BLaER1 treated with 17β-estradiol and CSF1 and Interleukin-3, amounts not matched to agents 10 nM and 100 nM (cell line): ENCODE measurements at regions not wholly inside any gene's neighbourhood (a gene's known extent, or its start where the extent isn't known, plus 50 kb on each side); places are given as distances from the start of the nearest gene placed in this dataset.

Source experiments
- H3K27ac ChIP-seq, 11 experiments: shearing (Covaris generic); formaldehyde crosslinking; 2 replicates each; pipeline ENCODE4 v1.8.1; 2022
- H3K27me3 ChIP-seq, 11 experiments: shearing (Covaris generic); formaldehyde crosslinking; 2 replicates each; pipeline ENCODE4 v1.8.1; 2022
- H3K36me3 ChIP-seq, 11 experiments: shearing (Covaris generic); formaldehyde crosslinking; 2 replicates each; pipeline ENCODE4 v1.8.1; 2022
- H3K4me1 ChIP-seq, 10 experiments: shearing (Covaris generic); formaldehyde crosslinking; 2 replicates each; pipeline ENCODE4 v1.8.1; 2022
- H3K4me2 ChIP-seq, 11 experiments: shearing (Covaris generic); formaldehyde crosslinking; 2 replicates each; pipeline ENCODE4 v1.8.1; 2022
- H3K4me3 ChIP-seq, 10 experiments: shearing (Covaris generic); formaldehyde crosslinking; 2 replicates each; pipeline ENCODE4 v1.8.1; 2022
- H3K9ac ChIP-seq, 11 experiments: shearing (Covaris generic); formaldehyde crosslinking; 2 replicates each; pipeline ENCODE4 v1.8.1; 2022
- H3K9me3 ChIP-seq, 11 experiments: shearing (Covaris generic); formaldehyde crosslinking; replicated peaks in 1 of 11; 2 replicates each; pipeline ENCODE4 v1.8.1; 2022
- H4K20me1 ChIP-seq, 11 experiments: shearing (Covaris generic); formaldehyde crosslinking; 2 replicates each; pipeline ENCODE4 v1.8.1; 2022
- Cebpa-rat ChIP-seq, 11 experiments: shearing (Covaris generic); IDR thresholded peaks; 2 replicates each; pipeline ENCODE4 v1.8.1; 2022

- H3K36me3 ChIP-seq = no peaks in the 10 kb centered on the region
- H3K4me1 ChIP-seq = peaks cover 2 to 22% (median 13%) of the 10 kb centered on the region in 10 experiments; a peak in 16 of 20 replicates
- no peaks in the 10 kb centered on the region for H3K27me3 ChIP-seq
- H3K4me3 ChIP-seq = no peak overlapping the region
- H3K9me3 ChIP-seq = 0 out of 22 replicates have a peak, but pooled peaks cover 0 to 5% (median 0%) of the 10 kb centered on the region in 11 experiments
- no peak overlapping the region for H3K9ac ChIP-seq
- H3K4me2 ChIP-seq = no peak overlapping the region
- H4K20me1 ChIP-seq = no peaks in the 10 kb centered on the region
- no peak for TF ChIP-seq Cebpa-rat (IDR thresholded peaks at IDR 0.05)
- H3K27ac ChIP-seq = no peak overlapping the region
Observed at GRCh38 chr4:179124419-179124818, 1682.2 kb upstream of the AGA start.

GRCh38 chr4:179124957-179125356, 1682.7 kb upstream of the AGA start:
- Histone ChIP-seq H3K4me1 (peaks cover 3 to 28% (median 13%) of the 10 kb centered on the region in 10 experiments; a peak in 16 of 20 replicates), H4K20me1 (no peaks in the 10 kb centered on the region)

GRCh38 chr4:179125870-179126269, 1683.6 kb upstream of the AGA start:
- Histone ChIP-seq H3K4me2 (no peak overlapping the region), H3K4me3 (no peak overlapping the region), H3K36me3 (no peaks in the 10 kb centered on the region), H3K27me3 (no peaks in the 10 kb centered on the region), H3K9ac (no peak overlapping the region), H3K9me3 (0 out of 22 replicates have a peak, but pooled peaks cover 0 to 5% (median 0%) of the 10 kb centered on the region in 11 experiments), H4K20me1 (no peaks in the 10 kb centered on the region), H3K27ac (no peak overlapping the region), H3K4me1 (peaks cover 3 to 30% (median 14%) of the 10 kb centered on the region in 10 experiments; a peak in 16 of 20 replicates)
- no peak for TF ChIP-seq Cebpa-rat (IDR thresholded peaks at IDR 0.05)

More at GRCh38 chr4:179124957-179125356, 1682.7 kb upstream of the AGA start:
- H3K9ac ChIP-seq = no peak overlapping the region
- no peak overlapping the region for H3K4me2 ChIP-seq
- H3K36me3 ChIP-seq = no peaks in the 10 kb centered on the region
- H3K9me3 ChIP-seq = 0 out of 22 replicates have a peak, but pooled peaks cover 0 to 5% (median 0%) of the 10 kb centered on the region in 11 experiments
- no peaks in the 10 kb centered on the region for H3K27me3 ChIP-seq
- H3K27ac ChIP-seq = no peak overlapping the region
- TF ChIP-seq Cebpa-rat (IDR thresholded peaks at IDR 0.05) = no peak
- H3K4me3 ChIP-seq = no peak overlapping the region

- Histone ChIP-seq H4K20me1 (no peaks in the 10 kb centered on the region), H3K36me3 (no peaks in the 10 kb centered on the region), H3K4me2 (peak overlapping the region in 7 of 11 experiments; percentile 22 to 51 (median 35); a peak in 9 of 22 replicates), H3K9me3 (0 out of 22 replicates have a peak, but pooled peaks cover 0 to 3% (median 0%) of the 10 kb centered on the region in 11 experiments), H3K4me3 (no peak overlapping the region), H3K27ac (no peak overlapping the region), H3K4me1 (peaks cover 3 to 30% (median 14%) of the 10 kb centered on the region in 10 experiments; a peak in 16 of 20 replicates), H3K27me3 (no peaks in the 10 kb centered on the region), H3K9ac (no peak overlapping the region)
- no peak for TF ChIP-seq Cebpa-rat (IDR thresholded peaks at IDR 0.05)
Observed at GRCh38 chr4:179128299-179128698, 1686.1 kb upstream of the AGA start.

GRCh38 chr4:179130122-179130714, 1688.0 kb upstream of the AGA start:
- H4K20me1 ChIP-seq = no peaks in the 10 kb centered on the region
- no peaks in the 10 kb centered on the region for H3K27me3 ChIP-seq
- 0 out of 22 replicates have a peak overlapping the region, but pooled peaks of 1 of the 11 experiments have one; percentile 2 for H3K27ac ChIP-seq
- peaks cover 3 to 30% (median 14%) of the 10 kb centered on the region in 10 experiments; a peak in 16 of 20 replicates for H3K4me1 ChIP-seq
- H3K36me3 ChIP-seq = no peaks in the 10 kb centered on the region
- no peak for TF ChIP-seq Cebpa-rat (IDR thresholded peaks at IDR 0.05)
- no peak overlapping the region for H3K9ac ChIP-seq
- H3K4me2 ChIP-seq = peak overlapping the region in 8 of 11 experiments; percentile 2 to 44 (median 19); a peak in 7 of 22 replicates
- H3K9me3 ChIP-seq = no peaks in the 10 kb centered on the region
- H3K4me3 ChIP-seq = no peak overlapping the region

GRCh38 chr4:179145746-179146525, 1703.7 kb upstream of the AGA start:
- Histone ChIP-seq H3K9ac (no peak overlapping the region), H3K9me3 (no peaks in the 10 kb centered on the region), H3K4me1 (no peaks in the 10 kb centered on the region), H3K4me2 (no peak overlapping the region), H4K20me1 (no peaks in the 10 kb centered on the region), H3K36me3 (no peaks in the 10 kb centered on the region), H3K27ac (no peak overlapping the region), H3K4me3 (no peak overlapping the region), H3K27me3 (no peaks in the 10 kb centered on the region)
- no peak for TF ChIP-seq Cebpa-rat (IDR thresholded peaks at IDR 0.05)

- no peak for TF ChIP-seq Cebpa-rat (IDR thresholded peaks at IDR 0.05)
- no peak overlapping the region for H3K4me3 ChIP-seq
Observed at GRCh38 chr4:179151770-179152169, 1709.5 kb upstream of the AGA start.

GRCh38 chr4:179163147-179163546, 1720.9 kb upstream of the AGA start:
- Histone ChIP-seq H3K9me3 (no peaks in the 10 kb centered on the region), H3K36me3 (no peaks in the 10 kb centered on the region), H3K9ac (no peak overlapping the region), H3K4me2 (no peak overlapping the region), H4K20me1 (no peaks in the 10 kb centered on the region), H3K27me3 (no peaks in the 10 kb centered on the region), H3K4me1 (peaks cover 0 to 24% (median 15%) of the 10 kb centered on the region in 10 experiments; a peak in 13 of 20 replicates), H3K27ac (no peak overlapping the region), H3K4me3 (no peak overlapping the region)
- no peak for TF ChIP-seq Cebpa-rat (IDR thresholded peaks at IDR 0.05)

More at GRCh38 chr4:179151770-179152169, 1709.5 kb upstream of the AGA start:
- Histone ChIP-seq H3K4me1 (no peaks in the 10 kb centered on the region), H3K36me3 (no peaks in the 10 kb centered on the region), H3K4me2 (no peak overlapping the region), H3K9me3 (no peaks in the 10 kb centered on the region), H4K20me1 (no peaks in the 10 kb centered on the region), H3K9ac (no peak overlapping the region), H3K27ac (no peak overlapping the region), H3K27me3 (no peaks in the 10 kb centered on the region)

- Histone ChIP-seq H3K4me2 (peak overlapping the region in 9 of 11 experiments; percentile 6 to 59 (median 53); a peak in 16 of 22 replicates), H3K4me3 (no peak overlapping the region)
Observed at GRCh38 chr4:179164267-179164999, 1722.2 kb upstream of the AGA start.

More at GRCh38 chr4:179164267-179164999, 1722.2 kb upstream of the AGA start:
- H3K27me3 ChIP-seq = no peaks in the 10 kb centered on the region
- no peak overlapping the region for H3K9ac ChIP-seq
- H3K9me3 ChIP-seq = no peaks in the 10 kb centered on the region
- no peaks in the 10 kb centered on the region for H3K36me3 ChIP-seq
- H3K27ac ChIP-seq = no peak overlapping the region
- no peaks in the 10 kb centered on the region for H4K20me1 ChIP-seq
- H3K4me1 ChIP-seq = peaks cover 0 to 24% (median 15%) of the 10 kb centered on the region in 10 experiments; a peak in 13 of 20 replicates
- TF ChIP-seq Cebpa-rat (IDR thresholded peaks at IDR 0.05) = no peak
